ENCODE measurements at regions not wholly inside any gene's neighbourhood (a gene's known extent, or its start where the extent isn't known, plus 50 kb on each side); places are given as distances from the start of the nearest gene placed in this dataset.

DNA sequence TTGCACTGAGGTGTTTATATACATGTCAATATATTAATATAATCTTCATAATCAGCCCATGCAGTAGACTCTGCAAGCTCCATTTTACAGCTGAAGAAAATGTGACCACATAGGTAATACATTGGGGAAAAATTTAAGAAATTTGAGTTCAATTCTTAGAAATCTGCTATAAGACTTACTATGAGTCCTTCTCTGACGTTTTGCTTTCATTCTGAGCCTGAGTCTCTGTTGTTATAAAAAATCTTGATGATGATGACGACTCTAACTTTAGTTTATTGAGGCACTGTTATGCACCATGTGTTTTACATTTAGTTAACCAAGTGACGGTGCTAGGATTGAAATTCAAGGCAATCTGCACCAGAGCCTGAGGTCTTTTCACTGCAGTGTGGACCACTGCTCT, 370.3 kb upstream of the PPP1R2C start:
- H3K9me3 ChIP-seq (ENCODE audit: control insufficient read depth, insufficient read depth, low read depth, low read length) = no peaks in the 10 kb centered on the region
- no peaks in the 10 kb centered on the region for H3K4me1 ChIP-seq (ENCODE audit: control insufficient read depth, insufficient read depth, low read length)
- TF ChIP-seq, protein P1, sequence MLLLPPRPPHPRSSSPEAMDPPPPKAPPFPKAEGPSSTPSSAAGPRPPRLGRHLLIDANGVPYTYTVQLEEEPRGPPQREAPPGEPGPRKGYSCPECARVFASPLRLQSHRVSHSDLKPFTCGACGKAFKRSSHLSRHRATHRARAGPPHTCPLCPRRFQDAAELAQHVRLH (tag by site-specific recombination; IDR thresholded peaks at IDR 0.05) = no peak
- H3K4me3 ChIP-seq (ENCODE audit: low read depth, low read length) = no peak overlapping the region
- no peaks in the 10 kb centered on the region for H3K36me3 ChIP-seq (ENCODE audit: control insufficient read depth in 2 of 2, insufficient read depth in 1 of 2, low read length in 2 of 2)
- CTCF ChIA-PET = no interaction called here
- H3K27ac ChIP-seq (ENCODE audit: extremely low read depth, low read depth, low read length) = no peak overlapping the region
- POLR2A ChIA-PET = no interaction called here

DNA sequence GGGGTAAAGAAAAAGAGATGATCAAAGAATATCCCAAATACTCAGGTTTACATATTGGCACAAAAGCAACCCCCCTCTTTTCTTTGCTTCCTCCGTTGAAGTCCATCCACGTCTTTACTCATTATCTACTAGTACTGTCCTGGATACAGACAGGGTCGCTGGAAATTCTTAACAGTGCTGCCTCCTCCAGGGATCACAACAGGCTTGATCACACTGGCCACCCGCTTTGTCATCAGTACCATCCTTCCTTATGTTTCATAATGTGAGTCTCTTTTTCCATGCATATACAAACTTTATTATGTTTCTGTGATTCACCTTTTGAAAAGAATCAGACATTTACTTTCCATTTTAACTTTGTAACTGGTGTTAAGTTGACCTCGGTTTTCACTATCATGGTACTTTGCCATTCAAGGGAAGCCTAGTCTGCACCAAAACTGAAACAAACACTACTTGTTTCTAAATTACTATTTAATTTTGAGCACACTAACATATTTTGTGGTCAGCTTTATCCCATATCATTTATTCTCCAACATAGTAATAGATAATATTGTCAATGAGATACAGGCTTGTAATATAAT, 387.5 kb upstream of the PPP1R2C start:
- Histone ChIP-seq H3K4me3 (ENCODE audit: low read depth, low read length) (no peak overlapping the region), H3K27ac (ENCODE audit: extremely low read depth, low read depth, low read length) (no peak overlapping the region), H3K4me1 (ENCODE audit: control insufficient read depth, insufficient read depth, low read length) (no peaks in the 10 kb centered on the region), H3K9me3 (ENCODE audit: control insufficient read depth, insufficient read depth, low read depth, low read length) (no peaks in the 10 kb centered on the region), H3K36me3 (ENCODE audit: control insufficient read depth in 2 of 2, insufficient read depth in 1 of 2, low read length in 2 of 2) (no peaks in the 10 kb centered on the region)
- POLR2A ChIA-PET = no interaction called here
- TF ChIP-seq ZNF558 (tag by site-specific recombination; IDR thresholded peaks at IDR 0.05) (no peak), GLIS1 (tag by site-specific recombination; IDR thresholded peaks at IDR 0.05) (no peak), ZNF146 (tag by site-specific recombination; IDR thresholded peaks at IDR 0.05) (no peak), ZNF138 (tag by site-specific recombination; IDR thresholded peaks at IDR 0.05; ENCODE audit: borderline replicate concordance) (no peak), ZBTB17 (tag by site-specific recombination; IDR thresholded peaks at IDR 0.05) (no peak), ZNF521 (tag by site-specific recombination; IDR thresholded peaks at IDR 0.05) (no peak), SP2 (tag by site-specific recombination; IDR thresholded peaks at IDR 0.05) (no peak), SETDB1 (IDR thresholded peaks at IDR 0.05; ENCODE audit: insufficient read length, low read length) (no peak), ZNF404 (tag by site-specific recombination; IDR thresholded peaks at IDR 0.05) (no peak), ZNF140 (tag by site-specific recombination; IDR thresholded peaks at IDR 0.05) (no peak), PRDM1 (tag by site-specific recombination; IDR thresholded peaks at IDR 0.05) (no peak)
- TF ChIP-seq, protein P2, sequence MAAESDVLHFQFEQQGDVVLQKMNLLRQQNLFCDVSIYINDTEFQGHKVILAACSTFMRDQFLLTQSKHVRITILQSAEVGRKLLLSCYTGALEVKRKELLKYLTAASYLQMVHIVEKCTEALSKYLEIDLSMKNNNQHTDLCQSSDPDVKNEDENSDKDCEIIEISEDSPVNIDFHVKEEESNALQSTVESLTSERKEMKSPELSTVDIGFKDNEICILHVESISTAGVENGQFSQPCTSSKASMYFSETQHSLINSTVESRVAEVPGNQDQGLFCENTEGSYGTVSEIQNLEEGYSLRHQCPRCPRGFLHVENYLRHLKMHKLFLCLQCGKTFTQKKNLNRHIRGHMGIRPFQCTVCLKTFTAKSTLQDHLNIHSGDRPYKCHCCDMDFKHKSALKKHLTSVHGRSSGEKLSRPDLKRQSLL (tag by site-specific recombination; IDR thresholded peaks at IDR 0.05) = no peak
- TF ChIP-seq, protein P3, sequence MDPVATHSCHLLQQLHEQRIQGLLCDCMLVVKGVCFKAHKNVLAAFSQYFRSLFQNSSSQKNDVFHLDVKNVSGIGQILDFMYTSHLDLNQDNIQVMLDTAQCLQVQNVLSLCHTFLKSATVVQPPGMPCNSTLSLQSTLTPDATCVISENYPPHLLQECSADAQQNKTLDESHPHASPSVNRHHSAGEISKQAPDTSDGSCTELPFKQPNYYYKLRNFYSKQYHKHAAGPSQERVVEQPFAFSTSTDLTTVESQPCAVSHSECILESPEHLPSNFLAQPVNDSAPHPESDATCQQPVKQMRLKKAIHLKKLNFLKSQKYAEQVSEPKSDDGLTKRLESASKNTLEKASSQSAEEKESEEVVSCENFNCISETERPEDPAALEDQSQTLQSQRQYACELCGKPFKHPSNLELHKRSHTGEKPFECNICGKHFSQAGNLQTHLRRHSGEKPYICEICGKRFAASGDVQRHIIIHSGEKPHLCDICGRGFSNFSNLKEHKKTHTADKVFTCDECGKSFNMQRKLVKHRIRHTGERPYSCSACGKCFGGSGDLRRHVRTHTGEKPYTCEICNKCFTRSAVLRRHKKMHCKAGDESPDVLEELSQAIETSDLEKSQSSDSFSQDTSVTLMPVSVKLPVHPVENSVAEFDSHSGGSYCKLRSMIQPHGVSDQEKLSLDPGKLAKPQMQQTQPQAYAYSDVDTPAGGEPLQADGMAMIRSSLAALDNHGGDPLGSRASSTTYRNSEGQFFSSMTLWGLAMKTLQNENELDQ (tag by site-specific recombination; IDR thresholded peaks at IDR 0.05; ENCODE audit: low read depth) = no peak
- TF ChIP-seq, protein P4, sequence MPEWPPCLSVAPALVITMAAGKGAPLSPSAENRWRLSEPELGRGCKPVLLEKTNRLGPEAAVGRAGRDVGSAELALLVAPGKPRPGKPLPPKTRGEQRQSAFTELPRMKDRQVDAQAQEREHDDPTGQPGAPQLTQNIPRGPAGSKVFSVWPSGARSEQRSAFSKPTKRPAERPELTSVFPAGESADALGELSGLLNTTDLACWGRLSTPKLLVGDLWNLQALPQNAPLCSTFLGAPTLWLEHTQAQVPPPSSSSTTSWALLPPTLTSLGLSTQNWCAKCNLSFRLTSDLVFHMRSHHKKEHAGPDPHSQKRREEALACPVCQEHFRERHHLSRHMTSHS (tag by site-specific recombination; IDR thresholded peaks at IDR 0.05) = no peak
- TF ChIP-seq, protein P5, sequence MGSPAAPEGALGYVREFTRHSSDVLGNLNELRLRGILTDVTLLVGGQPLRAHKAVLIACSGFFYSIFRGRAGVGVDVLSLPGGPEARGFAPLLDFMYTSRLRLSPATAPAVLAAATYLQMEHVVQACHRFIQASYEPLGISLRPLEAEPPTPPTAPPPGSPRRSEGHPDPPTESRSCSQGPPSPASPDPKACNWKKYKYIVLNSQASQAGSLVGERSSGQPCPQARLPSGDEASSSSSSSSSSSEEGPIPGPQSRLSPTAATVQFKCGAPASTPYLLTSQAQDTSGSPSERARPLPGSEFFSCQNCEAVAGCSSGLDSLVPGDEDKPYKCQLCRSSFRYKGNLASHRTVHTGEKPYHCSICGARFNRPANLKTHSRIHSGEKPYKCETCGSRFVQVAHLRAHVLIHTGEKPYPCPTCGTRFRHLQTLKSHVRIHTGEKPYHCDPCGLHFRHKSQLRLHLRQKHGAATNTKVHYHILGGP (tag by site-specific recombination; IDR thresholded peaks at IDR 0.05) = no peak
- CTCF ChIA-PET = no interaction called here

DNA sequence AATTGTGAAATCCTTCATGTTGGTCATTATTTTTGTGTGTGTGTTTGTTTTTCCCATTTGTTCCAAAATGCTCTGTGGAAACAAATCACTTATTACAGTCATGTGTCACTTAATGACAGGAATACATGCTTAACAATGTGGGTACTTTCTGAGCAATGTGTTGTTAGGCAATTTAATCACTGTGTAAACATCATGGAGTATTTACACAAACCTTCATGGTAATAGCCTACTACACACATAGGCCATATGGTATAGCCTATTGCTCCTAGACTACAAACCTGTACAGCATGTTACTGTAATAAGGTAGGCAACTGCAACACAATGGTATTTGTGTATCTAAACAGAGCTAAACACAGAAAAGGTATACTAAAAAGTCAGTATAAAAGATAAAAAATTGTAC, 388.9 kb upstream of the PPP1R2C start:
- no peak overlapping the region for H3K4me3 ChIP-seq (ENCODE audit: low read depth, low read length)
- H3K9me3 ChIP-seq (ENCODE audit: control insufficient read depth, insufficient read depth, low read depth, low read length) = no peaks in the 10 kb centered on the region
- H3K27ac ChIP-seq (ENCODE audit: extremely low read depth, low read depth, low read length) = no peak overlapping the region
- no peaks in the 10 kb centered on the region for H3K4me1 ChIP-seq (ENCODE audit: control insufficient read depth, insufficient read depth, low read length)
- H3K36me3 ChIP-seq (ENCODE audit: control insufficient read depth in 2 of 2, insufficient read depth in 1 of 2, low read length in 2 of 2) = no peaks in the 10 kb centered on the region
- CTCF ChIA-PET = no interaction called here
- POLR2A ChIA-PET = no interaction called here
- TF ChIP-seq KLF1 (tag by site-specific recombination; IDR thresholded peaks at IDR 0.05) (no peak), ZNF776 (tag by site-specific recombination; IDR thresholded peaks at IDR 0.05; ENCODE audit: borderline replicate concordance) (no peak), GLI4 (tag by site-specific recombination; IDR thresholded peaks at IDR 0.05) (no peak), EGR2 (tag by site-specific recombination; IDR thresholded peaks at IDR 0.05; ENCODE audit: low read depth) (no peak), ZNF791 (tag by site-specific recombination; IDR thresholded peaks at IDR 0.05) (no peak), ZNF623 (tag by site-specific recombination; IDR thresholded peaks at IDR 0.05) (no peak), ZNF366 (tag by site-specific recombination; conservative IDR thresholded peaks at IDR 0.05) (no peak)
